Fibroblast of lung (primary cell): ENCODE measurements at regions not wholly inside any gene's neighbourhood (a gene's known extent, or its start where the extent isn't known, plus 50 kb on each side); places are given as distances from the start of the nearest gene placed in this dataset.

Experiments
- EZH2 ChIP-seq: IDR thresholded peaks from 2 replicates; pipeline ENCODE4 v1.5.1; 2012; ENCODE audit warnings: low read length, control low read depth, mild to moderate bottlenecking; ENCODE audit errors: missing control alignments
- TF ChIP-seq, protein P1 (sequence below), 2 donors: IDR thresholded peaks in 1 of 2; conservative IDR thresholded peaks in 1 of 2; 1 replicate in 1 of 2; 2 replicates in 1 of 2; pipeline ENCODE4 v1.5.1; 2011 to 2012; ENCODE audit warnings: low read length in 2 of 2, control low read depth in 1 of 2, inconsistent platforms in 1 of 2, low read depth in 1 of 2, mild to moderate bottlenecking in 1 of 2

GRCh38 chr3:154718053-154718452 is 288.1 kb upstream of the GPR149 start:
- TF ChIP-seq EZH2, result no peak
- TF ChIP-seq, protein P1, sequence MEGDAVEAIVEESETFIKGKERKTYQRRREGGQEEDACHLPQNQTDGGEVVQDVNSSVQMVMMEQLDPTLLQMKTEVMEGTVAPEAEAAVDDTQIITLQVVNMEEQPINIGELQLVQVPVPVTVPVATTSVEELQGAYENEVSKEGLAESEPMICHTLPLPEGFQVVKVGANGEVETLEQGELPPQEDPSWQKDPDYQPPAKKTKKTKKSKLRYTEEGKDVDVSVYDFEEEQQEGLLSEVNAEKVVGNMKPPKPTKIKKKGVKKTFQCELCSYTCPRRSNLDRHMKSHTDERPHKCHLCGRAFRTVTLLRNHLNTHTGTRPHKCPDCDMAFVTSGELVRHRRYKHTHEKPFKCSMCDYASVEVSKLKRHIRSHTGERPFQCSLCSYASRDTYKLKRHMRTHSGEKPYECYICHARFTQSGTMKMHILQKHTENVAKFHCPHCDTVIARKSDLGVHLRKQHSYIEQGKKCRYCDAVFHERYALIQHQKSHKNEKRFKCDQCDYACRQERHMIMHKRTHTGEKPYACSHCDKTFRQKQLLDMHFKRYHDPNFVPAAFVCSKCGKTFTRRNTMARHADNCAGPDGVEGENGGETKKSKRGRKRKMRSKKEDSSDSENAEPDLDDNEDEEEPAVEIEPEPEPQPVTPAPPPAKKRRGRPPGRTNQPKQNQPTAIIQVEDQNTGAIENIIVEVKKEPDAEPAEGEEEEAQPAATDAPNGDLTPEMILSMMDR (conservative IDR thresholded peaks at IDR 0.05 in 1 of 2, IDR thresholded peaks at IDR 0.05 in 1 of 2; ENCODE audit: low read depth in 1 of 2, low read length in 2 of 2), result no peak
